ENCODE measurements at regions not wholly inside any gene's neighbourhood (a gene's known extent, or its start where the extent isn't known, plus 50 kb on each side); places are given as distances from the start of the nearest gene placed in this dataset.

DNA sequence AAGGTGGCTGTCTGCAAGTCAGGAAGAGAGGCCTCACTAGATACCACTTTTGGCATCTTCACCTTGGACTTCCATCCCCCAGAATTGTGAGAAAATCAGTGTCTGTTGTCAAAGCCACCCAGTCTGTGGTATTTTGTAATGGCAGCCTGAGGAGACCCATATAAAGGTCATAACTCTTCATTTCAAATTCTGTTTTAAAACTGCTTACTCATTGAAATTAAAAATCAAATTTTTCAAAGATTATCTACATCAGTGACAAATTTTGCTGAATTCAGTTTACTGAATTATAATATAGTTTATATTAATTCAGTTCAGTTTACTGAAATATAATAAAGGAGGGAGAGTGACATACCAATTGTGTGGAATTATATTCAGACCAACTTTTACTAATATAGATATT, 133.1 kb upstream of the IL15 start:
- no peak for TF ChIP-seq POLR2A (IDR thresholded peaks at IDR 0.05; ENCODE audit: low read depth)
- TF ChIP-seq, protein P1, sequence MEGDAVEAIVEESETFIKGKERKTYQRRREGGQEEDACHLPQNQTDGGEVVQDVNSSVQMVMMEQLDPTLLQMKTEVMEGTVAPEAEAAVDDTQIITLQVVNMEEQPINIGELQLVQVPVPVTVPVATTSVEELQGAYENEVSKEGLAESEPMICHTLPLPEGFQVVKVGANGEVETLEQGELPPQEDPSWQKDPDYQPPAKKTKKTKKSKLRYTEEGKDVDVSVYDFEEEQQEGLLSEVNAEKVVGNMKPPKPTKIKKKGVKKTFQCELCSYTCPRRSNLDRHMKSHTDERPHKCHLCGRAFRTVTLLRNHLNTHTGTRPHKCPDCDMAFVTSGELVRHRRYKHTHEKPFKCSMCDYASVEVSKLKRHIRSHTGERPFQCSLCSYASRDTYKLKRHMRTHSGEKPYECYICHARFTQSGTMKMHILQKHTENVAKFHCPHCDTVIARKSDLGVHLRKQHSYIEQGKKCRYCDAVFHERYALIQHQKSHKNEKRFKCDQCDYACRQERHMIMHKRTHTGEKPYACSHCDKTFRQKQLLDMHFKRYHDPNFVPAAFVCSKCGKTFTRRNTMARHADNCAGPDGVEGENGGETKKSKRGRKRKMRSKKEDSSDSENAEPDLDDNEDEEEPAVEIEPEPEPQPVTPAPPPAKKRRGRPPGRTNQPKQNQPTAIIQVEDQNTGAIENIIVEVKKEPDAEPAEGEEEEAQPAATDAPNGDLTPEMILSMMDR (IDR thresholded peaks at IDR 0.05), result no peak
